ENCODE measurements at regions not wholly inside any gene's neighbourhood (a gene's known extent, or its start where the extent isn't known, plus 50 kb on each side); places are given as distances from the start of the nearest gene placed in this dataset.

GRCh38 chr2:43123981-43124686 lies 102.3 kb downstream of the ZFP36L2 start (continued):
- TF ChIP-seq JUNB (IDR thresholded peaks at IDR 0.05; ENCODE audit: unreplicated experiment): no peak

GRCh38 chr2:43123486-43123885 lies 102.9 kb downstream of the ZFP36L2 start:
- Mint-ChIP-seq H3K4me3 (no peak overlapping the region), H3K4me1 (peaks cover 5% of the 10 kb centered on the region; the same call in 2 of the 3 replicates)
- no peak for DNase-seq (ENCODE audit: low spot score)

More at GRCh38 chr2:43123486-43123885, 102.9 kb downstream of the ZFP36L2 start:
- ATAC-seq: no peak
- Mint-ChIP-seq H3K27me3 (ENCODE audit: insufficient read depth, low read depth, poor library complexity) (peaks cover 7% of the 10 kb centered on the region), H3K27ac (no peak overlapping the region), H3K9me3 (peaks cover 20% of the 10 kb centered on the region), H3K36me3 (ENCODE audit: low read depth) (peaks cover 9% of the 10 kb centered on the region)
- H3K27ac ChIP-seq (ENCODE audit: low read depth): no peak overlapping the region
- no peaks in the 10 kb centered on the region for H3K36me3 ChIP-seq (ENCODE audit: insufficient read depth)
- TF ChIP-seq POLR2AphosphoS5 (IDR thresholded peaks at IDR 0.05; ENCODE audit: low read depth) (no peak), REST (IDR thresholded peaks at IDR 0.05; ENCODE audit: unreplicated experiment) (no peak), CTCF (conservative IDR thresholded peaks at IDR 0.05; ENCODE audit: low read depth in 2 of 2) (no peak), CREB1 (CRISPR knock-in tag; IDR thresholded peaks at IDR 0.05; ENCODE audit: low read depth) (no peak), JUNB (IDR thresholded peaks at IDR 0.05; ENCODE audit: unreplicated experiment) (no peak), ZNF114 (CRISPR knock-in tag; IDR thresholded peaks at IDR 0.05) (no peak), NANOG (IDR thresholded peaks at IDR 0.05; ENCODE audit: borderline replicate concordance) (no peak), ZNF331 (CRISPR knock-in tag; IDR thresholded peaks at IDR 0.05; ENCODE audit: low read depth) (no peak), ETS1 (IDR thresholded peaks at IDR 0.05) (no peak), STAT1 (IDR thresholded peaks at IDR 0.05; ENCODE audit: unreplicated experiment) (no peak), ZNF462 (CRISPR knock-in tag; IDR thresholded peaks at IDR 0.05) (no peak), EZH2phosphoT487 (IDR thresholded peaks at IDR 0.05; ENCODE audit: unreplicated experiment) (no peak)
- no peaks in the 10 kb centered on the region for H3K79me2 ChIP-seq (replicated peaks; ENCODE audit: insufficient read depth)
- no peak overlapping the region for H3K4me2 ChIP-seq
- H3F3A ChIP-seq (replicated peaks; ENCODE audit: low read depth): no peaks in the 10 kb centered on the region
- no peak overlapping the region for H2AFZ ChIP-seq
- H3K4me1 ChIP-seq (ENCODE audit: insufficient read depth): no peaks in the 10 kb centered on the region
- no peaks in the 10 kb centered on the region for H4K20me1 ChIP-seq (replicated peaks; ENCODE audit: insufficient read depth)
- H3K9me2 ChIP-seq (ENCODE audit: insufficient read depth): no peaks in the 10 kb centered on the region
- no peaks in the 10 kb centered on the region for H3K27me3 ChIP-seq (ENCODE audit: insufficient read depth)
- H3K4me3 ChIP-seq: no peak overlapping the region

Data from GM23338 (cell line).